Neuronal stem cell (in vitro differentiated cells): ENCODE measurements at regions not wholly inside any gene's neighbourhood (a gene's known extent, or its start where the extent isn't known, plus 50 kb on each side); places are given as distances from the start of the nearest gene placed in this dataset.

Experiments
- DNase-seq: peaks from one replicate; pipeline ENCODE4 v3.0.0-alpha.2; 2013; ENCODE audit warnings: low spot score
- H2AFZ ChIP-seq: one replicate; pipeline ENCODE4 v1.6.1; 2013; ENCODE audit warnings: mild to moderate bottlenecking, low read length, inconsistent platforms
- H2AK5ac ChIP-seq: 2 replicates; pipeline ENCODE4 v1.6.1; 2013; ENCODE audit warnings: low read depth, mild to moderate bottlenecking, inconsistent platforms, low read length, moderate library complexity, mixed read lengths
- H2BK120ac ChIP-seq: 2 replicates; pipeline ENCODE4 v1.6.1; 2013; ENCODE audit warnings: low read depth, mild to moderate bottlenecking, inconsistent platforms, low read length, moderate library complexity, mixed read lengths
- H2BK12ac ChIP-seq: one replicate; pipeline ENCODE4 v1.6.1; 2013; ENCODE audit warnings: low read length, inconsistent platforms
- H2BK15ac ChIP-seq: 2 replicates; pipeline ENCODE4 v1.6.1; 2013; ENCODE audit warnings: mild to moderate bottlenecking, low read length, inconsistent platforms, mixed read lengths
- H2BK5ac ChIP-seq: one replicate; pipeline ENCODE4 v1.6.1; 2013; ENCODE audit warnings: inconsistent platforms, mild to moderate bottlenecking, low read length, moderate library complexity
- H3K14ac ChIP-seq: one replicate; pipeline ENCODE4 v1.6.1; 2013; ENCODE audit warnings: low read length, inconsistent platforms
- H3K18ac ChIP-seq: 2 replicates; pipeline ENCODE4 v1.6.1; 2013; ENCODE audit warnings: low read length, inconsistent platforms
- H3K23ac ChIP-seq: 2 replicates; pipeline ENCODE4 v1.6.1; 2013; ENCODE audit warnings: low read depth, mild to moderate bottlenecking, mixed read lengths, low read length, inconsistent platforms; ENCODE audit not compliant: poor library complexity
- H3K27ac ChIP-seq: replicated peaks from 3 replicates; pipeline ENCODE4 v1.5.1; 2013; ENCODE audit warnings: low read length, inconsistent platforms
- H3K27me3 ChIP-seq, 3 experiments: 2 replicates each; pipeline ENCODE4 v1.6.1; 2013; ENCODE audit warnings: low read length in 3 of 3, mild to moderate bottlenecking in 2 of 3, inconsistent platforms in 1 of 3, low read depth in 1 of 3, mixed read lengths in 1 of 3, moderate library complexity in 1 of 3; ENCODE audit not compliant: control insufficient read depth in 3 of 3, insufficient read depth in 3 of 3
- H3K36me3 ChIP-seq, 2 donors: replicated peaks in 1 of 2; 2 replicates each; pipeline ENCODE4 v1.6.1; 2013; ENCODE audit warnings: low read length in 2 of 2; ENCODE audit not compliant: control insufficient read depth in 2 of 2, insufficient read depth in 2 of 2
- H3K4ac ChIP-seq: 2 replicates; pipeline ENCODE4 v1.6.1; 2013; ENCODE audit warnings: inconsistent platforms, mild to moderate bottlenecking, low read length, moderate library complexity
- H3K4me1 ChIP-seq, 2 donors: 1 replicate in 1 of 2; 2 replicates in 1 of 2; pipeline ENCODE4 v1.6.1; 2013; ENCODE audit warnings: low read length in 2 of 2, low read depth in 1 of 2; ENCODE audit not compliant: control insufficient read depth in 2 of 2, insufficient read depth in 1 of 2
- H3K4me2 ChIP-seq: one replicate; pipeline ENCODE4 v1.6.1; 2013; ENCODE audit warnings: mild to moderate bottlenecking, low read length, inconsistent platforms; ENCODE audit not compliant: insufficient read depth, poor library complexity, severe bottlenecking
- H3K4me3 ChIP-seq, 2 donors: 2 replicates each; pipeline ENCODE4 v1.5.1; 2013; ENCODE audit warnings: low read length in 2 of 2, mild to moderate bottlenecking in 2 of 2, inconsistent platforms in 1 of 2, moderate library complexity in 1 of 2
- H3K79me1 ChIP-seq: one replicate; pipeline ENCODE4 v1.6.1; 2013; ENCODE audit warnings: low read depth, mild to moderate bottlenecking, inconsistent platforms, low read length, moderate library complexity
- H3K9ac ChIP-seq: one replicate; pipeline ENCODE4 v1.6.1; 2013; ENCODE audit warnings: mild to moderate bottlenecking, low read depth, low read length, inconsistent platforms; ENCODE audit not compliant: poor library complexity
- H3K9me3 ChIP-seq, 2 donors: replicated peaks in 1 of 2; 2 replicates each; pipeline versions ENCODE3 to v1.6.1; 2013; ENCODE audit warnings: low read length in 2 of 2, mild to moderate bottlenecking in 2 of 2, inconsistent platforms in 1 of 2, low read depth in 1 of 2, mixed read lengths in 1 of 2, moderate library complexity in 1 of 2; ENCODE audit not compliant: control insufficient read depth in 2 of 2, insufficient read depth in 1 of 2
- H4K8ac ChIP-seq: one replicate; pipeline ENCODE4 v1.6.1; 2013; ENCODE audit warnings: low read depth, mild to moderate bottlenecking, inconsistent platforms, low read length, moderate library complexity
- H4K91ac ChIP-seq: one replicate; pipeline ENCODE4 v1.6.1; 2013; ENCODE audit warnings: low read length, low read depth, mild to moderate bottlenecking, inconsistent platforms; ENCODE audit not compliant: poor library complexity
- WGBS, 2 donors: extraction: QIAGEN DNeasy Blood & Tissue Kit; methylation state at CpG; one replicate each; pipeline ENCODE4 v1.1.7; 2013; ENCODE audit warnings: missing lambda C conversion rate in 2 of 2, mixed read lengths in 1 of 2; ENCODE audit not compliant: insufficient read length in 2 of 2, insufficient replicate concordance in 1 of 2; ENCODE audit errors: extremely low coverage in 2 of 2; 5-methylcytosine and 5-hydroxymethylcytosine counted together

DNA sequence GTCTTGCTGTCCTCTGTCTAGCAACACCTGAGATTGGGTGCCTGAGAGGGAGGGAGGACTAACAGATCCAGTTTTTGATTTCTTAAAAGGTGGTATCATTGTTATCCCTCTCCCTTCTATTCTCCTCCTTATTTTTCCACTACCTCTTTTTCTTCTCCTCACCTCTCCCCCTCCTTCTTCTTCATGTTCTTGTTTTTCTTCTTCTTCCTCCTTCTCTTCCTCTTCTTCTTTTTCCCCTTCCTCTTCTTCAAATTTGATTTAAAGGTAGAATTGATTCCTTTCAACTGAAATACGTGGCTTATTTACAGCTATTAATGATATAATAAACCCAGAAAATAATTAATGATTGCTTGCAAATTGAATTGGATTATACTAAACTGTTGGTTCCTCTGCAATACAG lies 256.8 kb upstream of the BTG1 start:
- Histone ChIP-seq H3K27ac (no peak overlapping the region), H3K36me3 (no peaks in the 10 kb centered on the region), H3K27me3 (no peaks in the 10 kb centered on the region), H2AK5ac (no peak overlapping the region), H3K4me1 (peaks cover 0 to 1% of the 10 kb centered on the region in 2 donors), H2BK120ac (no peak overlapping the region), H3K79me1 (no peaks in the 10 kb centered on the region), H2BK5ac (no peak overlapping the region), H4K91ac (no peak overlapping the region), H3K9me3 (no peaks in the 10 kb centered on the region), H3K4me3 (no peak overlapping the region), H3K4me2 (no peak overlapping the region), H2BK15ac (no peak overlapping the region), H3K23ac (no peak overlapping the region), H2BK12ac (no peak overlapping the region), H2AFZ (no peak overlapping the region), H3K4ac (no peak overlapping the region), H4K8ac (no peak overlapping the region), H3K14ac (no peak overlapping the region), H3K18ac (no peak overlapping the region), H3K9ac (no peak overlapping the region)
- WGBS, 2 donors: no CpG with 5 or more reads among the region's 1 CpG
- DNase-seq: no peak

DNA sequence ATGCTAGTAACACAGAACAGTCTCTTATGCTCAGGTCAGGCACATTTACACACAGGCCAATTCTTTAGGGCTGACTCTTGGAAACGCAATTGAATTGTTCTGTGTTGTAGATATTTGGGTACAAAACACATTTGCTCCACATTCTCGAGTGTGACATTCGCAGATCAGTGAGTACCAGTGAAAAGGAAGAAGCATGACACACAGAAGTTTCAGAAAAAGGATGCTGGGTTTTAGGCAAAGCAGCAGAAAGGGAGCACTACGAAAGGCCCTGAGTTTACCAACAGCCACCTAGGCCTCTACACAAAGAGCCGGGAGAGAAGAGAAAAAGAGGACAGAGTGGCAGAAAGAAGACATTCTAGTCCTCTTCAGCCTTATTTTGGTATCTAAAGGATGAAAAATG lies 254.4 kb upstream of the BTG1 start:
- Histone ChIP-seq H3K36me3 (no peaks in the 10 kb centered on the region), H2BK12ac (no peak overlapping the region), H3K4me3 (no peak overlapping the region), H2BK120ac (no peak overlapping the region), H2AFZ (peak overlapping the region; percentile 41), H3K9ac (no peak overlapping the region), H3K4ac (no peak overlapping the region), H4K8ac (no peak overlapping the region), H4K91ac (no peak overlapping the region), H3K14ac (no peak overlapping the region), H3K23ac (no peak overlapping the region), H3K4me1 (peaks cover 0 to 1% of the 10 kb centered on the region in 2 donors), H2BK5ac (no peak overlapping the region), H2BK15ac (no peak overlapping the region), H3K27ac (no peak overlapping the region), H3K9me3 (peaks cover 0 to under 1% of the 10 kb centered on the region in 2 donors), H3K79me1 (no peaks in the 10 kb centered on the region), H2AK5ac (no peak overlapping the region), H3K4me2 (no peak overlapping the region), H3K18ac (no peak overlapping the region), H3K27me3 (no peaks in the 10 kb centered on the region)
- WGBS, 2 donors: no CpG with 5 or more reads among the region's 5 CpGs
- no peak for DNase-seq

DNA sequence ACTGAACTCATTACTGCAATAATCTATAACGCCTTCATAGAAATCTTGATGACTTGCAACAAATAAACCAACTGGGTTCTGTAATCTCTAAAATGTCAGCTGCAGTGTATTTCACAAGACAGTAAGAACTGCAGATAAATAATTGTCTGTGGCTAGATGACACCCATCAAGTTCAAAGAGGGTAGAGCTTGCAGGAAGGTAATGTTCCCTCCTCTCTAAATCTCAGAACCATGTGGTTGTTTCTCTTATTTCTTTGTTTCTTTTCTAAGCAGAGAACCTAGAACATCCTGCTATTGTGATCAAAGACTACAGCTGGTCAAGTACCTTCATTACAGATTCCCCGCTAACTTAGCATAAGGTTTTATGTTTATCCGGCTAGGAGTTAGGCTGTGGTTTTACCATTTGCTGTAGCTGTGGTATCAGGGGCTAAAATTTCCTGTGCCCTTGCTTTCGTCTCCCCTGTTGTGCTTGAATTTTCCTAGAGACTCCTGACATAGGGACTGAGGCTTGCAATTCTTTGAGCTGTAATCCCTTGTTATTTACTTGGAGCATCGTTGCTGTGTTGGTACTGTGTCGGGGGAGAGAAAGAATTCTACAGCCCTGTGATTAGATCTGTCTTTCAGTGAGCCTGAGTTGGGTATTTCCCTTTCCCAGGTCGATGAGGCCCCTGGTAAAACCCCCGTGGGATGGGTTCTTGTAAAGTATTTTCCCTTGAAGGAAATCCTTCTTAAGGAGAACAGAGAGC lies 253.1 kb upstream of the BTG1 start:
- DNase-seq: no peak
- H2BK5ac ChIP-seq: no peak overlapping the region
- no CpG with 5 or more reads among the region's 8 CpGs for WGBS, 2 donors

DNA sequence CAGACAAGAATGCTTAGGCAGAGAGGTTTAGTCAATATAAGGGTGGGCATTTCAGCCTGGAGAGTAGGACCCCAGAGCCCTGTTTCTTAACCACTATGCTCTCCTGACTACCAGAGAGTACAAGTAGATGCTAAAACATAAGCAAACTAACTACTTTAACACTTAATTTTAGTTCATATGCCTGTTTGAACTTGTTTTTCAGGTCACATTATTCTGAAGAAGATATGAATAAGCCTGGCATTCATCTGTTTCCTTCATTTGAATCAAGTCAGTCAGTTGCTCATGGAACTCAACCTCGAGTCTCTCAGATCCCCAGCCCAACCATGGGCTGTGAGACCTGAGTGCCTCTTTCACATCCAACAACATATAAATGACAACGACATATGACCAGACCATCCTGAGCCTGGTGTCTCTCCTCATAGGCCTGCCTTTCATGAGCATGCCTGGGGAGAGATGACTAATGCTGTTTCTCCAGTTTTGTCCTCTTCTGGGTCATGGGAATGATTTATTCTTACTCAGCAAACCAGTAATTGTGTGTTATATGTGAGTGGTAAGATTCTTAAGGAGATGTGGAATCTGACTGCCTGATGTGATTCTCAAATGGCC lies 251.1 kb upstream of the BTG1 start:
- H3K27me3 ChIP-seq: no peaks in the 10 kb centered on the region
- peaks cover 0 to 1% of the 10 kb centered on the region in 2 donors for H3K4me1 ChIP-seq
- no peak overlapping the region for H3K4me3 ChIP-seq
- no peaks in the 10 kb centered on the region for H3K36me3 ChIP-seq
- no peak overlapping the region for H3K27ac ChIP-seq
- H2AFZ ChIP-seq: no peak overlapping the region
- no CpG with 5 or more reads among the region's 2 CpGs for WGBS, 2 donors
- H3K4me2 ChIP-seq: no peak overlapping the region
- no peak overlapping the region for H3K14ac ChIP-seq
- no peak overlapping the region for H2BK120ac ChIP-seq
- H3K9ac ChIP-seq: no peak overlapping the region
- no peaks in the 10 kb centered on the region for H3K79me1 ChIP-seq
- H2AK5ac ChIP-seq: no peak overlapping the region
- H2BK15ac ChIP-seq: no peak overlapping the region
- H3K18ac ChIP-seq: no peak overlapping the region
- no peak overlapping the region for H2BK5ac ChIP-seq
- no peak overlapping the region for H4K91ac ChIP-seq
- H3K23ac ChIP-seq: no peak overlapping the region
- H4K8ac ChIP-seq: no peak overlapping the region
- no peak overlapping the region for H3K4ac ChIP-seq
- no peak overlapping the region for H2BK12ac ChIP-seq
- DNase-seq: no peak
- H3K9me3 ChIP-seq: peaks cover 3 to 11% of the 10 kb centered on the region in 2 donors

More for the DNA sequence above, 253.1 kb upstream of the BTG1 start:
- Histone ChIP-seq H3K9me3 (peaks cover 0 to 6% of the 10 kb centered on the region in 2 donors), H3K4ac (no peak overlapping the region), H4K91ac (no peak overlapping the region), H3K9ac (no peak overlapping the region), H2BK12ac (no peak overlapping the region), H3K14ac (no peak overlapping the region), H2AFZ (peak overlapping the region; percentile 48), H3K27me3 (no peaks in the 10 kb centered on the region), H3K23ac (no peak overlapping the region), H3K4me3 (no peak overlapping the region), H3K36me3 (no peaks in the 10 kb centered on the region), H2AK5ac (no peak overlapping the region), H2BK120ac (no peak overlapping the region), H3K4me2 (no peak overlapping the region), H3K18ac (no peak overlapping the region), H2BK15ac (no peak overlapping the region), H3K27ac (no peak overlapping the region), H4K8ac (no peak overlapping the region), H3K79me1 (no peaks in the 10 kb centered on the region), H3K4me1 (peaks cover 0 to 1% of the 10 kb centered on the region in 2 donors)
